ENCODE measurements at regions not wholly inside any gene's neighbourhood (a gene's known extent, or its start where the extent isn't known, plus 50 kb on each side); places are given as distances from the start of the nearest gene placed in this dataset.

DNA sequence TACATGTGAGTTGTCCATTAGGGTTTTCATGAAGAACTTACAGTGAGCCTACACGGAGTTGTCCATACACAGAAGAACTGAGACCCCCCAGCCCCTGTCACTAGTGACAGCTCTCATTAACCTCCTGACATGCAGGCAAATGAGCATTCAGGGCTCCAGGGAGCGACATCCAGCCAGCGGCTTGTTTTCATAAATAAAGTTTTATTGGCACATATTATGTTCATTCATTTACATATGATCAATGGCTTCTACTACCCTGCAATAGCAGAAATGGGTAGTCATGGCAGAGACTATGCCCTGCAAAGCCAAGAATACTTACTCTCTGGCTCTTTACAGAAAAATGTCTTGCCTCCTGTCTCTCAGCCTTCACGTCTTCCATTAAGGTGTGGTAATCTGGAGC lies 553.5 kb downstream of the EDEM1 start:
- TF ChIP-seq POLR2AphosphoS5 (IDR thresholded peaks at IDR 0.05) (no peak), POLR2A (IDR thresholded peaks at IDR 0.05) (no peak)
- TF ChIP-seq, protein P1, sequence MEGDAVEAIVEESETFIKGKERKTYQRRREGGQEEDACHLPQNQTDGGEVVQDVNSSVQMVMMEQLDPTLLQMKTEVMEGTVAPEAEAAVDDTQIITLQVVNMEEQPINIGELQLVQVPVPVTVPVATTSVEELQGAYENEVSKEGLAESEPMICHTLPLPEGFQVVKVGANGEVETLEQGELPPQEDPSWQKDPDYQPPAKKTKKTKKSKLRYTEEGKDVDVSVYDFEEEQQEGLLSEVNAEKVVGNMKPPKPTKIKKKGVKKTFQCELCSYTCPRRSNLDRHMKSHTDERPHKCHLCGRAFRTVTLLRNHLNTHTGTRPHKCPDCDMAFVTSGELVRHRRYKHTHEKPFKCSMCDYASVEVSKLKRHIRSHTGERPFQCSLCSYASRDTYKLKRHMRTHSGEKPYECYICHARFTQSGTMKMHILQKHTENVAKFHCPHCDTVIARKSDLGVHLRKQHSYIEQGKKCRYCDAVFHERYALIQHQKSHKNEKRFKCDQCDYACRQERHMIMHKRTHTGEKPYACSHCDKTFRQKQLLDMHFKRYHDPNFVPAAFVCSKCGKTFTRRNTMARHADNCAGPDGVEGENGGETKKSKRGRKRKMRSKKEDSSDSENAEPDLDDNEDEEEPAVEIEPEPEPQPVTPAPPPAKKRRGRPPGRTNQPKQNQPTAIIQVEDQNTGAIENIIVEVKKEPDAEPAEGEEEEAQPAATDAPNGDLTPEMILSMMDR (IDR thresholded peaks at IDR 0.05): no peak
- no peaks in the 10 kb centered on the region for H3K9me3 ChIP-seq
- intact Hi-C loops (cut with DNase I; ENCODE audit: low total_unique reads): no loop called here
- no peak overlapping the region for H3K27ac ChIP-seq
- H3K27me3 ChIP-seq: no peaks in the 10 kb centered on the region
- no peaks in the 10 kb centered on the region for H3K4me1 ChIP-seq
- H3K36me3 ChIP-seq: no peaks in the 10 kb centered on the region
- DNase-seq (ENCODE audit: low spot score in 2 of 2): no peak
- no peak overlapping the region for H3K4me3 ChIP-seq

DNA sequence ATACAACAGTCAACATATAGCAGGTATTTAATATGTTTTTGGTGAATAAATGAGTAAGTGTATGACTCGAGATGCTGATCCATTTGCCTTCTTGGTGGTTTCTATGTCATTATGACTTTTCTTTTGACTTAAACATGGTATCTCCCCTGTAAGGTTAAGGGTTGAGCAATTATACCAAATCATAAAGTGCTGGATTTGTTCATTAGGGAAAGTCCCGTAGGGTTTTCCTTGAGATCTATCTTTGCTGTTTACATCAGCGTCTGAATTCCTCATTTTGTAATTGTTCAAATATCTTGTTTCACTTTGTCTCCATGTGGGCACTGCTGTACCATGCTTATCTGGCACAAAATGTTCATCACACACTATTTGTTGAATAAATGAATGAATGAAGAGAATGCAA lies 562.6 kb downstream of the EDEM1 start:
- Histone ChIP-seq H3K4me1 (no peaks in the 10 kb centered on the region), H3K4me3 (no peak overlapping the region), H3K9me3 (no peaks in the 10 kb centered on the region), H3K36me3 (no peaks in the 10 kb centered on the region), H3K27me3 (no peaks in the 10 kb centered on the region), H3K27ac (no peak overlapping the region)
- TF ChIP-seq POLR2A (IDR thresholded peaks at IDR 0.05): no peak
- no peak for TF ChIP-seq POLR2AphosphoS5 (IDR thresholded peaks at IDR 0.05)
- TF ChIP-seq, protein P1 (IDR thresholded peaks at IDR 0.05): no peak
- intact Hi-C loops (cut with DNase I; ENCODE audit: low total_unique reads): no loop called here
- no peak for DNase-seq (ENCODE audit: low spot score in 2 of 2)

DNA sequence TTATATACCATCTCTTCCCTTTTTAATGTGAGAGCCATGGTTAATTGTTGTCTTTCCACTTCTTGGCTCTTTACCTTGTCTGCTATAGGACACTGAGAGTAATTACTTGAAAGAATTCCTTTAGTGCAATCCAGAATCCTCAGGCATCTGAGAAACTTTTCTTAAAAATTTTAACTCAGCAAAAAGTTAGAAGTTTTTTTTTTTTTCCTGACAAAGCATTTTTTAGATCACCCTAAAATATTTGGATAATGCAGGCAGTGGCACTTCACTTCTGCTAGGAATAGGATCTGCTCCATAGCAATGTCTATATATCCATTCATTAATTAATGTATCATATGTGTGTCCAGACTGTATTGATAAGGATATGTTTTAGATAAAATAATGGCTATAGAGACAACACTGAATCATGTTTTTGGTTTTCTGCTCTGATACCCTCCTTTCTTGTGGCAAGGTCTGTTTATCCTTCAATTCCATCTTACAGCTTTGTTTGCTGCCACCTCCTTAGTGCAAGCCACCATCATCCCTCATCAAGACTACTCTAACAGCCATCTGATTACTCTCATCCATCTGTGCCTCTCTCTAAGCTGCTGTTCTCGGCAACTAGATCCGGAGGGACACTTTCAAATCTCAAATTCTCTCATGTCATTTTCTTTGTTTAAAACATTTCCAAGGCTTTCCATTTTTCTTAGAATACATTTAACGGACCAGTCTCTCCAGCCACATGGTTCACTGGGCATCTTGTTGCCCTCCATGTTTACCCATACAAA lies 563.5 kb downstream of the EDEM1 start:
- Histone ChIP-seq H3K9me3 (no peaks in the 10 kb centered on the region), H3K27me3 (no peaks in the 10 kb centered on the region), H3K4me1 (no peaks in the 10 kb centered on the region), H3K27ac (no peak overlapping the region), H3K36me3 (no peaks in the 10 kb centered on the region), H3K4me3 (no peak overlapping the region)
- intact Hi-C loops (cut with DNase I; ENCODE audit: low total_unique reads): no loop called here
- TF ChIP-seq POLR2A (IDR thresholded peaks at IDR 0.05) (no peak), POLR2AphosphoS5 (IDR thresholded peaks at IDR 0.05) (no peak)
- TF ChIP-seq, protein P1 (IDR thresholded peaks at IDR 0.05): no peak
- DNase-seq (ENCODE audit: low spot score in 2 of 2): no peak

DNA sequence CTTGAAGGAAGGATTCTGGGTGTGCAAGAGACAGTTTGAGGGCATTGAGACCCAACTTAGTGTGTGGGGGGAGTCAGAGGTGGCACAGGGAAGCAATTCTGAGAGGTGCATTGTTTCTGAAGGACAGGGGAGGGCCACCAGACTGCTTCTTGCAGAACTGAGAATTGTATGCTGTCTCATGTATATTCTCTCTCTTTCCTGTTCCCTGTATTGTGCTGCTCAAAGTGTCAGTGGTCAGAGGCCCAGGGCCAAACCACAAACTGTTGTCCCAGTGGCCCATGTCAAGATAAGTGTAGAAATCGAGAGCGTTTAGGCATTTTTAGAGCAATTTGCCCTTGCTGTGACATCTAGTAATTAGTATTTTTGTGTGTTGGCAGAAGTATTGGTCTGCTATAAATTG lies 567.1 kb downstream of the EDEM1 start:
- Histone ChIP-seq H3K4me1 (no peaks in the 10 kb centered on the region), H3K27ac (no peak overlapping the region), H3K4me3 (no peak overlapping the region), H3K9me3 (no peaks in the 10 kb centered on the region), H3K36me3 (no peaks in the 10 kb centered on the region), H3K27me3 (no peaks in the 10 kb centered on the region)
- no peak for TF ChIP-seq POLR2A (IDR thresholded peaks at IDR 0.05)
- TF ChIP-seq, protein P1 (IDR thresholded peaks at IDR 0.05): no peak
- intact Hi-C loops (cut with DNase I; ENCODE audit: low total_unique reads): no loop called here
- DNase-seq (ENCODE audit: low spot score in 2 of 2): no peak

GRCh38 chr3:5756443-5756842 lies 568.9 kb downstream of the EDEM1 start:
- H3K27ac ChIP-seq: no peak overlapping the region
- H3K36me3 ChIP-seq: no peaks in the 10 kb centered on the region
- no peak overlapping the region for H3K4me3 ChIP-seq
- TF ChIP-seq POLR2A (IDR thresholded peaks at IDR 0.05) (no peak), POLR2AphosphoS5 (IDR thresholded peaks at IDR 0.05) (no peak)
- TF ChIP-seq, protein P1 (IDR thresholded peaks at IDR 0.05): no peak
- no peaks in the 10 kb centered on the region for H3K4me1 ChIP-seq
- no peak for DNase-seq (ENCODE audit: low spot score in 2 of 2)
- intact Hi-C loops (cut with DNase I; ENCODE audit: low total_unique reads): no loop called here
- no peaks in the 10 kb centered on the region for H3K27me3 ChIP-seq
- no peaks in the 10 kb centered on the region for H3K9me3 ChIP-seq
